Stomach (tissue), 8 donors: ENCODE measurements at regions not wholly inside any gene's neighbourhood (a gene's known extent, or its start where the extent isn't known, plus 50 kb on each side); places are given as distances from the start of the nearest gene placed in this dataset.
"Not testable (repeated sequence)": the region's sequence is repeated elsewhere in the genome, so short reads cannot be mapped to it uniquely, and the experiment has no call there.

Source experiments
- DNase-seq, 2 donors: peaks; one replicate each; pipeline versions ENCODE4 v3.0.0 to v3.0.0-alpha.2; 2013 to 2019
- H3K27ac ChIP-seq, 5 donors: fragments of 200-600 bp in 4 of 5; sonication (generic) in 4 of 5; one replicate each; pipeline ENCODE4 v1.5.1; 2013 to 2019; ENCODE audit warnings: mild to moderate bottlenecking in 1 of 5, moderate library complexity in 1 of 5
- H3K27me3 ChIP-seq, 3 donors: fragments of 200-600 bp; sonication (generic); one replicate each; pipeline ENCODE4 v1.5.1; 2017 to 2019; ENCODE audit warnings: mixed run types in 1 of 3
- H3K36me3 ChIP-seq, 4 donors: fragments of 200-600 bp; sonication (generic); 1 replicate in 3 of 4; 2 replicates in 1 of 4; pipeline ENCODE4 v1.5.1; 2016 to 2019
- H3K4me1 ChIP-seq, 4 donors: fragments of 200-600 bp; sonication (generic); one replicate each; pipeline ENCODE4 v1.5.1; 2016 to 2019
- H3K4me3 ChIP-seq, 4 donors: fragments of 200-600 bp; sonication (generic) in 3 of 4; one replicate each; pipeline ENCODE4 v1.5.1; 2016 to 2019; ENCODE audit warnings: mild to moderate bottlenecking in 1 of 4
- H3K9me3 ChIP-seq, 4 donors: fragments of 200-600 bp; sonication (generic); one replicate each; pipeline ENCODE4 v1.5.1; 2016 to 2019
- EP300 ChIP-seq: sonication (generic); formaldehyde crosslinking; IDR thresholded peaks from one replicate; pipeline ENCODE4 v1.6.1; 2017; ENCODE audit warnings: antibody characterized with exemption
- POLR2A ChIP-seq, 4 donors: fragments of 450-650 bp; IDR thresholded peaks; one replicate each; pipeline ENCODE4 v1.6.1; 2016; ENCODE audit warnings: antibody characterized with exemption in 4 of 4, control low read depth in 2 of 4, mild to moderate bottlenecking in 1 of 4, moderate library complexity in 1 of 4
- POLR2AphosphoS5 ChIP-seq, 3 donors: sonication (generic); formaldehyde crosslinking; IDR thresholded peaks; one replicate each; pipeline ENCODE4 v1.6.1; 2016; ENCODE audit warnings: antibody characterized with exemption in 3 of 3
- WGBS, 5 donors: extraction: QIAGEN DNeasy Blood & Tissue Kit in 3 of 5; methylation state at CpG; one replicate each; pipeline versions ENCODE4 v1.1.5 to v1.1.7; 2013 to 2018; 5-methylcytosine and 5-hydroxymethylcytosine counted together
- intact Hi-C: fragments of 100-400 bp; cut with DNase I; formaldehyde crosslinking; loops from one replicate; pipeline ENCODE4 v1.15.1; 2023; ENCODE audit warnings: low total_unique reads
- TF ChIP-seq, protein P1 (sequence below), 7 experiments: fragments of 450-650 bp in 4 of 7; fragments of 200-600 bp in 3 of 7; sonication (generic) in 3 of 7; IDR thresholded peaks; one replicate each; pipeline ENCODE4 v1.5.1; 2016 to 2019; ENCODE audit warnings: antibody characterized with exemption in 7 of 7, control low read depth in 2 of 7, mild to moderate bottlenecking in 1 of 7
- donor health status: healthy with polysubstance abuse.
- donor health status: Bipolar disorder and iron deficiency.
- donor health status: healthy.

DNA sequence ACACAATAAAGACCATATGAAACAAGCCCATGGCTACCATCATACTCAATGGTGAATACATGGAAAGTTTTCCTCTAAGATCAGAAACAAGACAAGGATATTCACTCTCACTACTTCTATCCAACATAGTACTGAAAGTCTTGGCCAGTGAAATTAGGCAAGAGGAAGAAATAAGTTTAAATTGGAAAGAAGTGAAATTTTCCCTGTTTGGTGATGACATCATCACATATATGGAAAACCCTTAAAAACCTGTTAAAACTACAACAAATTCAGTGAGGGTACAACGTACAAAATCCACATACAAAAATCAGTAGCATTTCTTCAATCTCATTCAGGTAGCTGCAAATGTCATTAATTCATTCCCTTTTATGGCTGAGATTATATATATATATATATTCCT is 164.0 kb upstream of the IRS4 start:
- Histone ChIP-seq H3K4me3 (no peak overlapping the region), H3K9me3 (peaks cover 0 to 36% (median 6%) of the 10 kb centered on the region in 4 donors), H3K36me3 (no peaks in the 10 kb centered on the region), H3K27me3 (no peaks in the 10 kb centered on the region), H3K4me1 (no peaks in the 10 kb centered on the region), H3K27ac (no peak overlapping the region)
- intact Hi-C loops, result no loop called here
- WGBS, 5 donors, result 55 to 79% (median 63%) methylated on average over 1 of the region's 1 CpG
- DNase-seq, result no peak
- no peak for TF ChIP-seq EP300
- TF ChIP-seq POLR2A (IDR thresholded peaks at IDR 0.05), result no peak
- TF ChIP-seq POLR2AphosphoS5 (IDR thresholded peaks at IDR 0.05), result no peak
- TF ChIP-seq, protein P1, sequence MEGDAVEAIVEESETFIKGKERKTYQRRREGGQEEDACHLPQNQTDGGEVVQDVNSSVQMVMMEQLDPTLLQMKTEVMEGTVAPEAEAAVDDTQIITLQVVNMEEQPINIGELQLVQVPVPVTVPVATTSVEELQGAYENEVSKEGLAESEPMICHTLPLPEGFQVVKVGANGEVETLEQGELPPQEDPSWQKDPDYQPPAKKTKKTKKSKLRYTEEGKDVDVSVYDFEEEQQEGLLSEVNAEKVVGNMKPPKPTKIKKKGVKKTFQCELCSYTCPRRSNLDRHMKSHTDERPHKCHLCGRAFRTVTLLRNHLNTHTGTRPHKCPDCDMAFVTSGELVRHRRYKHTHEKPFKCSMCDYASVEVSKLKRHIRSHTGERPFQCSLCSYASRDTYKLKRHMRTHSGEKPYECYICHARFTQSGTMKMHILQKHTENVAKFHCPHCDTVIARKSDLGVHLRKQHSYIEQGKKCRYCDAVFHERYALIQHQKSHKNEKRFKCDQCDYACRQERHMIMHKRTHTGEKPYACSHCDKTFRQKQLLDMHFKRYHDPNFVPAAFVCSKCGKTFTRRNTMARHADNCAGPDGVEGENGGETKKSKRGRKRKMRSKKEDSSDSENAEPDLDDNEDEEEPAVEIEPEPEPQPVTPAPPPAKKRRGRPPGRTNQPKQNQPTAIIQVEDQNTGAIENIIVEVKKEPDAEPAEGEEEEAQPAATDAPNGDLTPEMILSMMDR (IDR thresholded peaks at IDR 0.05), result no peak

DNA sequence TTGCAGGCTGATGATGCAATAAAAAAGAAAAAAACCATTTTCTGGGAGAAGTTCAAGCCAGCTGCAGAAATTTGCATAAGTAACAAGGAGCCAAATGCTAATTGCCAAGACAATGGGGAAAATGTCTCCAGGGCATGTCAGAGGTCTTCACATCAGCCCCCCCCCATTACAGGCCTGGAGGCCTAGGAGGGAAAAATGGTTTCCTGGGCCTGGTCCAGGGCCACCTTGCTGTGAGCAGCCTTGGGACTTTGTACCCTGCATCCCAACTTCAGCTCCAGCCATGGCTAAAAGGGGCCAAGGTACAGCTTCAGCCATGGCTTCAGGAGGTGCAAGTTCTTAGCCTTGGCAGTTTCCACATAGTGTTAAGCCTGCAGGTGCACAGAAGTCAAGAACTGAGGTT is 160.0 kb upstream of the IRS4 start:
- H3K4me1 ChIP-seq, H3K36me3 ChIP-seq, H3K27ac ChIP-seq, DNase-seq, H3K4me3 ChIP-seq, H3K27me3 ChIP-seq, intact Hi-C loops: not testable (repeated sequence)
- peaks cover 0 to 50% (median 16%) of the 10 kb centered on the region in 4 donors for H3K9me3 ChIP-seq

DNA sequence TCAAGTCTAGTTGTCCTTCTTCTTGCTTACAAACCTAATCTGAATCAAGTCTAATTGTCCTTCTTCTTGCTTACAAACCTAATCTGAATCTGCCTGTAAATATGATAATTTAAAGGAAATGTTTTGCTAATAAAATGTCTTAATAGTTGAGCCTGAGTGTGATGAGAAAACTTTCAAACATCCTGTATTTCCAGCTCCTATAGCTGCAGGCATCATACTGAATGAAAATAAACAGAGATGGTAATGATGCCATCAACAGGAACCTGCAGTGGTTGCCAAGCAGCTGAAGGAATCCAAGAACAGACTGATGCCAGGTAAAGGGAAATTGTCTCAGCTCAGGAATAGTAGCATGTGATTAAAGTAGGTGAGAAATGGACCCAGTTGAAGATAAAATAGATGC is 156.1 kb upstream of the IRS4 start:
- H3K36me3 ChIP-seq, result no peaks in the 10 kb centered on the region
- H3K27me3 ChIP-seq, result no peaks in the 10 kb centered on the region
- no peak overlapping the region for H3K27ac ChIP-seq
- intact Hi-C loops, result no loop called here
- no peaks in the 10 kb centered on the region for H3K4me1 ChIP-seq
- no peak for DNase-seq
- TF ChIP-seq EP300, result no peak
- TF ChIP-seq, protein P1 (IDR thresholded peaks at IDR 0.05), result no peak
- peaks cover 0 to 34% (median 16%) of the 10 kb centered on the region in 4 donors for H3K9me3 ChIP-seq
- no peak overlapping the region for H3K4me3 ChIP-seq

DNA sequence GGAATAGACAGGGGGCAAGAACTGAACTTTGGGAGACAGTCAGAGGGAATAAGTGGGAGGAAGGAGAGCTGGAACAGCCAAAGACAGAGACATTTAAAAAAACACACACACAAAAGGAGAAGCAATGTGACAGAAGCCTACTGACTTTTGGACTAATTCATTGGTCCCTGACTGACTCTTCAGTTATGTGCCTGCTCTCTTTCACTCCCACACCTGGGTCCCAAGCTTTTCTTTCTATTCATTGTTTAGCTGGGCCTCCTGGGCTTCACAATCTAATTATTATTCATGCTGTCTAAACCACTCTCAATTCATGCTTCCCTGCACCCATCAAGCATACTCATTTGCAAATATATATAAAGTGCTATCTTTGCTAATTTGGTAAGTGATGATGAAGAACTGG is 139.2 kb upstream of the IRS4 start:
- H3K9me3 ChIP-seq, result peaks cover 0 to 11% (median 1%) of the 10 kb centered on the region in 4 donors
- H3K27me3 ChIP-seq, result no peaks in the 10 kb centered on the region
- no peaks in the 10 kb centered on the region for H3K36me3 ChIP-seq
- H3K4me1 ChIP-seq, result no peaks in the 10 kb centered on the region
- DNase-seq, result no peak
- H3K27ac ChIP-seq, result no peak overlapping the region
- TF ChIP-seq POLR2A (IDR thresholded peaks at IDR 0.05), result no peak
- TF ChIP-seq, protein P1 (IDR thresholded peaks at IDR 0.05), result no peak
- no peak for TF ChIP-seq EP300
- TF ChIP-seq POLR2AphosphoS5 (IDR thresholded peaks at IDR 0.05), result no peak
- H3K4me3 ChIP-seq, result no peak overlapping the region
- intact Hi-C loops, result no loop called here

DNA sequence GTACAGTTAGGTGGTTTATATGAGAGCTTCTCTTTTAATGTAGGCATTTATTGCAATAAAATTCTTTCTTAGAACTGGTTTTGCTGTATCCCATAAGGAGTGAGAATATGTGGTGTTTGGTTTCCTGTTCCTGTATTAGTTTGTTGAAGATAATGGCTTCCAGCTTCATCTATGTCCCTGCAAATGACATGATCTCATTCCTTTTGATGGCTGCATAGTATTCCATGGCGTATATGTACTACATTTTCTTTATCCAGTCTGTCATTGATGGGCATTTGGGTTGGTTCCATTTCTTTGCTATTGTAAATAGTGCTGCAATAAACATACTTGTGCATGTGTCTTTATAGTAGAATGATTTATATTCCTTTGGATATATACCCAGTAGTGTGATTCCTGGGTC is 106.7 kb upstream of the IRS4 start:
- H3K4me1 ChIP-seq, H3K27me3 ChIP-seq, H3K36me3 ChIP-seq, H3K27ac ChIP-seq, DNase-seq, H3K9me3 ChIP-seq, H3K4me3 ChIP-seq, intact Hi-C loops: not testable (repeated sequence)
- WGBS, 5 donors, result 74 to 97% (median 80%) methylated on average over 1 of the region's 1 CpG

DNA sequence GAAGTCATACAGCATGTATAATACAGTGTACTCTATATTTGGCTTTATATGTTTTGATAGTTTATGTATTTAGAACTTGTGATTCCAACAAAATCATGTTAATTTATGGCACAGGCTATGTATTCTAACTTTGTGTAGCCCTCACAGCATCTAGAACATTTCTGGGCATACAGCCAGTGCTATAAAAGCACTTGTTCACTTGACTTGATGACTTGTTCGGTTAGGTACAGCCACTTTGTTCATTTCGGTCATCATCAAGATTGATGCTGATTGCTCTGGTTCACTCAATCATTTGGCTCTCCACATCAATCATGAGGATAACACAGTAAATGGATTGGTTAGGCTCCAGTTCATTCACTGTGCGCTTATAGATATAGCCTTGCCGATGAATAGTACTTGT is 97.6 kb upstream of the IRS4 start:
- no peaks in the 10 kb centered on the region for H3K36me3 ChIP-seq
- no peak for DNase-seq
- no peak overlapping the region for H3K4me3 ChIP-seq
- no peaks in the 10 kb centered on the region for H3K27me3 ChIP-seq
- no peak overlapping the region for H3K27ac ChIP-seq
- H3K4me1 ChIP-seq, result no peaks in the 10 kb centered on the region
- 73 to 91% (median 83%) methylated on average over 4 of the region's 4 CpGs for WGBS, 5 donors
- intact Hi-C loops, result no loop called here
- TF ChIP-seq EP300, result no peak
- TF ChIP-seq POLR2AphosphoS5 (IDR thresholded peaks at IDR 0.05), result no peak
- TF ChIP-seq, protein P1 (IDR thresholded peaks at IDR 0.05), result no peak
- no peak for TF ChIP-seq POLR2A (IDR thresholded peaks at IDR 0.05)
- no peaks in the 10 kb centered on the region for H3K9me3 ChIP-seq
